PC-9 (cell line): ENCODE measurements at regions not wholly inside any gene's neighbourhood (a gene's known extent, or its start where the extent isn't known, plus 50 kb on each side); places are given as distances from the start of the nearest gene placed in this dataset.

Experiments used
- BruUV-seq: library from RNA; stranded (reverse); fragments of 400-500 nt; replicated peaks from 2 replicates; lab custom pipeline; 2021; lab: Mats Ljungman, UMichigan
- CTCF ChIA-PET: fragments of 300-600 bp; sonication (Branson Sonifier 250); formaldehyde crosslinking; loops from one replicate; lab custom pipeline; 2022; ENCODE audit warnings: antibody characterized with exemption; lab: Charles Lee
- POLR2A ChIA-PET: fragments of 300-600 bp; sonication (Branson Sonifier 250); formaldehyde crosslinking; loops from one replicate; lab custom pipeline; 2022; ENCODE audit warnings: antibody characterized with exemption; ENCODE audit not compliant: unreplicated experiment; lab: Charles Lee
- DNase-seq, 2 experiments: peaks; one replicate each; pipeline versions ENCODE4 v3.0.0 to v3.0.0-alpha.2; 2015 to 2022; ENCODE audit warnings: mixed read lengths in 1 of 2
- H2AFZ ChIP-seq: fragments of 200-600 bp; sonication (generic); 2 replicates; pipeline ENCODE4 v1.8.1; 2017; ENCODE audit warnings: antibody characterized with exemption
- H3F3A ChIP-seq: fragments of 200-600 bp; sonication (generic); 2 replicates; pipeline ENCODE4 v1.8.1; 2017; ENCODE audit warnings: antibody characterized with exemption, mild to moderate bottlenecking, low read depth; ENCODE audit not compliant: insufficient read depth
- H3K27ac ChIP-seq: fragments of 200-600 bp; sonication (generic); 2 replicates; pipeline ENCODE4 v1.6.1; 2016; ENCODE audit warnings: mixed run types
- H3K27me3 ChIP-seq: fragments of 200-600 bp; sonication (generic); 2 replicates; pipeline ENCODE4 v1.6.1; 2016; ENCODE audit warnings: low read depth, mixed run types; ENCODE audit not compliant: insufficient read depth
- H3K36me3 ChIP-seq: fragments of 200-600 bp; sonication (generic); 2 replicates; pipeline ENCODE4 v1.6.1; 2016; ENCODE audit warnings: low read depth, mixed run types
- H3K4me1 ChIP-seq: fragments of 200-600 bp; sonication (generic); replicated peaks from 2 replicates; pipeline ENCODE4 v1.6.1; 2016; ENCODE audit warnings: mixed run types; ENCODE audit not compliant: insufficient read depth
- H3K4me2 ChIP-seq: fragments of 200-600 bp; sonication (generic); 2 replicates; pipeline ENCODE4 v1.6.1; 2017; ENCODE audit warnings: mixed run types
- H3K4me3 ChIP-seq: fragments of 200-600 bp; sonication (generic); 2 replicates; pipeline ENCODE4 v1.6.1; 2016; ENCODE audit warnings: mixed run types
- H3K79me2 ChIP-seq: fragments of 200-600 bp; sonication (generic); 2 replicates; pipeline ENCODE4 v1.6.1; 2017; ENCODE audit warnings: low read depth, mixed run types
- H3K9me2 ChIP-seq: fragments of 200-600 bp; sonication (generic); 2 replicates; pipeline ENCODE4 v1.8.1; 2017; ENCODE audit warnings: mild to moderate bottlenecking; ENCODE audit not compliant: insufficient read depth
- H3K9me3 ChIP-seq: fragments of 200-600 bp; sonication (generic); 2 replicates; pipeline ENCODE4 v1.8.1; 2016; ENCODE audit warnings: low read depth; ENCODE audit not compliant: insufficient read depth
- H4K20me1 ChIP-seq: fragments of 200-600 bp; sonication (generic); 2 replicates; pipeline ENCODE4 v1.8.1; 2017; ENCODE audit not compliant: insufficient read depth
- CTCF ChIP-seq: fragments of 200-600 bp; sonication (generic); conservative IDR thresholded peaks from 2 replicates; pipeline ENCODE4 v1.6.1; 2017; ENCODE audit warnings: mixed run types, antibody characterized with exemption, mild to moderate bottlenecking, moderate library complexity
- EZH2 ChIP-seq: fragments of 200-600 bp; sonication (generic); IDR thresholded peaks from 2 replicates; pipeline ENCODE4 v1.8.0; 2017; ENCODE audit warnings: antibody characterized with exemption, low read depth
- intact Hi-C: fragments of 100-400 bp; cut with micrococcal nuclease; formaldehyde crosslinking; loops from one replicate; pipeline ENCODE4 v1.10.0; 2022; ENCODE audit not compliant: unreplicated experiment

- no TSS peak for BruUV-seq
- H3K27me3 ChIP-seq: peaks cover 48% of the 10 kb centered on the region
- H3K9me2 ChIP-seq: no peaks in the 10 kb centered on the region
- H3K9me3 ChIP-seq: no peaks in the 10 kb centered on the region
- no peak overlapping the region for H3K4me2 ChIP-seq
- H3K79me2 ChIP-seq: no peaks in the 10 kb centered on the region
- no peaks in the 10 kb centered on the region for H3K4me1 ChIP-seq
- ChIA-PET CTCF (no interaction called here), POLR2A (no interaction called here)
- H4K20me1 ChIP-seq: no peaks in the 10 kb centered on the region
- intact Hi-C loops: no loop called here
- no peaks in the 10 kb centered on the region for H3F3A ChIP-seq
- no peak for DNase-seq
- TF ChIP-seq EZH2 (no peak), CTCF (no peak)
- H3K36me3 ChIP-seq: no peaks in the 10 kb centered on the region
- no peak overlapping the region for H3K27ac ChIP-seq
- H2AFZ ChIP-seq: no peak overlapping the region
- no peak overlapping the region for H3K4me3 ChIP-seq
These were observed 451.7 kb downstream of the SIPA1L2 start for GRCh38 chr1:232178191-232178590.

- Histone ChIP-seq H4K20me1 (no peaks in the 10 kb centered on the region), H3F3A (no peaks in the 10 kb centered on the region), H2AFZ (no peak overlapping the region), H3K4me3 (no peak overlapping the region), H3K27ac (no peak overlapping the region), H3K9me2 (no peaks in the 10 kb centered on the region), H3K79me2 (no peaks in the 10 kb centered on the region), H3K36me3 (no peaks in the 10 kb centered on the region), H3K9me3 (no peaks in the 10 kb centered on the region), H3K27me3 (peaks cover 45% of the 10 kb centered on the region), H3K4me2 (no peak overlapping the region), H3K4me1 (no peaks in the 10 kb centered on the region)
- TF ChIP-seq CTCF: no peak
- no peak for TF ChIP-seq EZH2
- ChIA-PET CTCF (no interaction called here), POLR2A (no interaction called here)
- no peak for DNase-seq
- intact Hi-C loops: no loop called here
- no TSS peak for BruUV-seq
These were observed 452.5 kb downstream of the SIPA1L2 start for GRCh38 chr1:232177438-232177837.

- no TSS peak for BruUV-seq
- CTCF ChIA-PET: no interaction called here
- intact Hi-C loops: no loop called here
- Histone ChIP-seq H3K4me3 (no peak overlapping the region), H3K9me3 (no peaks in the 10 kb centered on the region), H3K27me3 (peaks cover 39% of the 10 kb centered on the region), H4K20me1 (no peaks in the 10 kb centered on the region), H3K4me1 (no peaks in the 10 kb centered on the region), H3K9me2 (no peaks in the 10 kb centered on the region), H3K79me2 (no peaks in the 10 kb centered on the region), H3K27ac (no peak overlapping the region), H3K4me2 (no peak overlapping the region), H3F3A (no peaks in the 10 kb centered on the region), H2AFZ (no peak overlapping the region), H3K36me3 (no peaks in the 10 kb centered on the region)
- no peak for DNase-seq
- no peak for TF ChIP-seq CTCF
- no peak for TF ChIP-seq EZH2
- POLR2A ChIA-PET: no interaction called here
These were observed 453.7 kb downstream of the SIPA1L2 start for GRCh38 chr1:232176222-232176621.
